IMR-90 (cell line): ENCODE measurements at regions not wholly inside any gene's neighbourhood (a gene's known extent, or its start where the extent isn't known, plus 50 kb on each side); places are given as distances from the start of the nearest gene placed in this dataset.

Experiments
- CTCF ChIP-seq: conservative IDR thresholded peaks from 2 replicates; pipeline ENCODE4 v1.5.1; 2012; ENCODE audit warnings: mild to moderate bottlenecking, low read depth, low read length, improper control_type of control experiment
- FOS ChIP-seq: fragments of 150-350 bp; IDR thresholded peaks from 2 replicates; pipeline ENCODE4 v1.6.1; 2016; ENCODE audit warnings: low read depth, low read length
- MAZ ChIP-seq: IDR thresholded peaks from 2 replicates; pipeline ENCODE4 v1.6.1; 2012; ENCODE audit warnings: low read depth, mild to moderate bottlenecking, low read length, improper control_type of control experiment, moderate library complexity, borderline replicate concordance
- POLR2A ChIP-seq: IDR thresholded peaks from 2 replicates; pipeline ENCODE4 v1.6.1; 2012; ENCODE audit warnings: mild to moderate bottlenecking, low read depth, low read length
- RAD21 ChIP-seq: IDR thresholded peaks from 2 replicates; pipeline ENCODE4 v1.6.1; 2012; ENCODE audit warnings: low read length, improper control_type of control experiment
- RCOR1 ChIP-seq: IDR thresholded peaks from 2 replicates; pipeline ENCODE4 v1.6.1; 2012; ENCODE audit warnings: mild to moderate bottlenecking, low read length, improper control_type of control experiment; ENCODE audit not compliant: insufficient replicate concordance
- RFX5 ChIP-seq: IDR thresholded peaks from 2 replicates; pipeline ENCODE4 v1.8.0; 2012; ENCODE audit warnings: low read depth, mild to moderate bottlenecking, low read length, moderate library complexity
- SMC3 ChIP-seq: fragments of 150-350 bp; IDR thresholded peaks from 2 replicates; pipeline ENCODE4 v1.6.1; 2016; ENCODE audit warnings: low read depth, mild to moderate bottlenecking, antibody characterized with exemption, low read length, moderate library complexity
- USF2 ChIP-seq: fragments of 150-350 bp; IDR thresholded peaks from 2 replicates; pipeline ENCODE4 v1.6.1; 2017; ENCODE audit warnings: mild to moderate bottlenecking, antibody characterized with exemption, low read length, low read depth

- TF ChIP-seq RCOR1 (no peak), CTCF (no peak), RAD21 (no peak), MAZ (no peak), USF2 (no peak), POLR2A (no peak), RFX5 (no peak), SMC3 (no peak), FOS (no peak)
Observed at GRCh38 chr5:118777189-118777736, 211.1 kb downstream of the DTWD2 start.
